Lower leg skin (tissue), 4 donors: ENCODE measurements at regions not wholly inside any gene's neighbourhood (a gene's known extent, or its start where the extent isn't known, plus 50 kb on each side); places are given as distances from the start of the nearest gene placed in this dataset.
A peak's percentile ranks its signal among the peaks of the same experiment; 100 is the strongest.

Experiments
- DNase-seq, 2 donors: peaks; one replicate each; pipeline ENCODE4 v3.0.0-alpha.2; 2019; ENCODE audit warnings: low spot score in 2 of 2
- H3K4me3 ChIP-seq: fragments of 200-600 bp; sonication (generic); 2 replicates; pipeline ENCODE4 v1.5.1; 2017; ENCODE audit warnings: mild to moderate bottlenecking, low read depth; ENCODE audit not compliant: poor library complexity, severe bottlenecking
- POLR2A ChIP-seq, 2 donors: fragments of 450-650 bp; IDR thresholded peaks; one replicate each; pipeline ENCODE4 v1.6.1; 2016 to 2017; ENCODE audit warnings: antibody characterized with exemption in 2 of 2, mild to moderate bottlenecking in 1 of 2, moderate library complexity in 1 of 2
- WGBS, 2 donors: methylation state at CpG; one replicate each; pipeline ENCODE4 v1.1.5; 2018; 5-methylcytosine and 5-hydroxymethylcytosine counted together
- intact Hi-C: fragments of 100-400 bp; cut with DNase I; formaldehyde crosslinking; loops from one replicate; pipeline ENCODE4 v1.15.0; 2023; ENCODE audit warnings: low total_unique reads
- TF ChIP-seq, protein P1 (sequence below), 3 donors: fragments of 450-650 bp; IDR thresholded peaks; one replicate each; pipeline ENCODE4 v1.5.1; 2016; ENCODE audit warnings: antibody characterized with exemption in 3 of 3, mild to moderate bottlenecking in 3 of 3, moderate library complexity in 2 of 3

DNA sequence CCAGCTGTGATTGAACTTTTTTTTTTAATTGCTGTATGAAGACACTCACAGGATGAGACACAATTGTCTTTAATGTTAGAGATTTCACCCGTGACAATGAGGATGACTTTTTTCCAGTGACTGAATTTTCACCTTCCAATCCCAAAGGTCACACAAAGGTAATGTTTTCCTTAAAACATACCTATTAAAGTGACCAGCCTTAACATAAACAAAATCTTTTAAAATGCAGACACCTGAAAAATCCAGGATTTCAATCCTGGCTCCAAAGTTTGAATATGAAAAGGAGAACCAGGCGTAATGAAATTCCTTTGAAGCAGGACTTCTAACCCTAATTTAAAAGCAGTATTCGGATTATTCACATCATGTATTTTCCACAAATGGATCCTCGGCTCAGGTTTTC, 647.7 kb downstream of the GATA3 start:
- no peak overlapping the region for H3K4me3 ChIP-seq
- intact Hi-C loops = no loop called here
- no peak for DNase-seq
- WGBS, 2 donors = 74 to 77% methylated on average over 4 of the region's 4 CpGs
- TF ChIP-seq, protein P1, sequence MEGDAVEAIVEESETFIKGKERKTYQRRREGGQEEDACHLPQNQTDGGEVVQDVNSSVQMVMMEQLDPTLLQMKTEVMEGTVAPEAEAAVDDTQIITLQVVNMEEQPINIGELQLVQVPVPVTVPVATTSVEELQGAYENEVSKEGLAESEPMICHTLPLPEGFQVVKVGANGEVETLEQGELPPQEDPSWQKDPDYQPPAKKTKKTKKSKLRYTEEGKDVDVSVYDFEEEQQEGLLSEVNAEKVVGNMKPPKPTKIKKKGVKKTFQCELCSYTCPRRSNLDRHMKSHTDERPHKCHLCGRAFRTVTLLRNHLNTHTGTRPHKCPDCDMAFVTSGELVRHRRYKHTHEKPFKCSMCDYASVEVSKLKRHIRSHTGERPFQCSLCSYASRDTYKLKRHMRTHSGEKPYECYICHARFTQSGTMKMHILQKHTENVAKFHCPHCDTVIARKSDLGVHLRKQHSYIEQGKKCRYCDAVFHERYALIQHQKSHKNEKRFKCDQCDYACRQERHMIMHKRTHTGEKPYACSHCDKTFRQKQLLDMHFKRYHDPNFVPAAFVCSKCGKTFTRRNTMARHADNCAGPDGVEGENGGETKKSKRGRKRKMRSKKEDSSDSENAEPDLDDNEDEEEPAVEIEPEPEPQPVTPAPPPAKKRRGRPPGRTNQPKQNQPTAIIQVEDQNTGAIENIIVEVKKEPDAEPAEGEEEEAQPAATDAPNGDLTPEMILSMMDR (IDR thresholded peaks at IDR 0.05) = no peak
- TF ChIP-seq POLR2A (IDR thresholded peaks at IDR 0.05) = no peak

GRCh38 chr10:8705415-8705814, 650.9 kb downstream of the GATA3 start:
- intact Hi-C loops = no loop called here
- no peak overlapping the region for H3K4me3 ChIP-seq
- no peak for DNase-seq
- 48 to 56% methylated on average over 3 of the region's 3 CpGs for WGBS, 2 donors
- no peak for TF ChIP-seq POLR2A (IDR thresholded peaks at IDR 0.05)
- TF ChIP-seq, protein P1 (IDR thresholded peaks at IDR 0.05) = no peak

- H3K4me3 ChIP-seq = no peak overlapping the region
- TF ChIP-seq, protein P1 (IDR thresholded peaks at IDR 0.05) = no peak
- no peak for TF ChIP-seq POLR2A (IDR thresholded peaks at IDR 0.05)
- WGBS, 2 donors = 73 to 85% methylated on average over 4 of the region's 4 CpGs
- DNase-seq = no peak
- intact Hi-C loops = no loop called here
Measured at GRCh38 chr10:8712656-8713055, 658.2 kb downstream of the GATA3 start.

- TF ChIP-seq, protein P1 (IDR thresholded peaks at IDR 0.05) = no peak
- TF ChIP-seq POLR2A (IDR thresholded peaks at IDR 0.05) = no peak
- H3K4me3 ChIP-seq = no peak overlapping the region
- intact Hi-C loops = no loop called here
- DNase-seq = no peak
- 86 to 92% methylated on average over 4 of the region's 4 CpGs for WGBS, 2 donors
Measured at GRCh38 chr10:8719971-8720370, 665.5 kb downstream of the GATA3 start.

GRCh38 chr10:8721650-8722049, 667.2 kb downstream of the GATA3 start:
- 39 to 40% methylated on average over 3 of the region's 3 CpGs for WGBS, 2 donors
- H3K4me3 ChIP-seq = no peak overlapping the region
- TF ChIP-seq POLR2A (IDR thresholded peaks at IDR 0.05) = no peak
- TF ChIP-seq, protein P1 (IDR thresholded peaks at IDR 0.05) = no peak
- DNase-seq = peak in 1 of 2 donors; percentile 21
- intact Hi-C loops = no loop called here

DNA sequence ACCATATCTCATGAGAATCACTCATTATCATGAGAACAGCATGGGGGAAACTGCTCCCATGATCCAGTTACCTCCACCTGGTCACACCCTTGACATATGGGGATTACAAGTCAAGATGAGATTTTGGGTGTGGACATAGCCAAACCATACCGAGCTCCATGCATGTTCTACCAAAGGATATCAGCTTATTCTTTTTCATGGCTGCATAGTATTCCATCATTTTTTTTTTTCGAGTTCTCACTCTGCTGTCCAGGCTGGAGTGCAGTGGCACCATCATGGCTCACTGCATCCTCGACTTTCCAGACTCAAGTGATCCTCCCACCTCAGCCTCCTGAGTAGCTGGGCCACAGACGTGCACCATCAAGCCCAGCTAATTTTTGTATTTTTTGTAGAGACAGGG, 668.3 kb downstream of the GATA3 start:
- intact Hi-C loops = no loop called here
- 83 to 87% methylated on average over 4 of the region's 4 CpGs for WGBS, 2 donors
- peak in 1 of 2 donors; percentile 25 for DNase-seq
- H3K4me3 ChIP-seq = no peak overlapping the region
- TF ChIP-seq, protein P1 (IDR thresholded peaks at IDR 0.05) = no peak
